K562 (cell line): ENCODE measurements at regions not wholly inside any gene's neighbourhood (a gene's known extent, or its start where the extent isn't known, plus 50 kb on each side); places are given as distances from the start of the nearest gene placed in this dataset.

ENCODE experiments used
- ATAC-seq: fragments of 200-7000 bp; cut with Tn5 transposase; 3 replicates; pipeline ENCODE4 v1.9.1; 2020; ENCODE audit warnings: moderate library complexity
- BruUV-seq: library from RNA; stranded (reverse); fragments of 400-500 nt; replicated peaks from 2 replicates; lab custom pipeline; 2021; lab: Mats Ljungman, UMichigan
- CTCF ChIA-PET: fragments of 300-600 bp; formaldehyde crosslinking; extraction: SDS; loops from one replicate; lab custom pipeline; 2021; ENCODE audit warnings: low intra/inter-chr PET ratio; lab: Yijun Ruan, JAX
- POLR2A ChIA-PET: fragments of 300-600, 350-650 bp; sonication (Branson Sonifier 250); formaldehyde crosslinking; extraction: SDS; loops from one replicate; lab custom pipeline; 2021; ENCODE audit warnings: antibody characterized with exemption, inconsistent platforms; lab: Yijun Ruan, JAX
- DNase-seq, 4 experiments: peaks; one replicate each; pipeline versions ENCODE4 v3.0.0 to v3.0.0-alpha.2; 2011 to 2018; ENCODE audit warnings: low spot score in 3 of 4, mixed read lengths in 3 of 4; ENCODE audit errors: extremely low read depth in 1 of 4
- FAIRE-seq: peaks from 2 replicates; lab custom pipeline; 2011; peaks lifted over from hg19 to GRCh38; lab: Jason Lieb, UNC
- H2AFZ ChIP-seq: 2 replicates; pipeline ENCODE4 v1.6.0; 2011; ENCODE audit warnings: low read depth, low read length, control low read depth, inconsistent platforms
- H3K27ac ChIP-seq: fragments of 200-600 bp; 3 replicates; pipeline ENCODE4 v1.8.0; 2011; ENCODE audit warnings: low read depth, mild to moderate bottlenecking, control low read depth, inconsistent platforms, low read length, moderate library complexity, mixed read lengths; ENCODE audit errors: extremely low read depth
- H3K27me3 ChIP-seq, 2 experiments: fragments of 300-600 bp in 1 of 2; 2 replicates in 1 of 2; 3 replicates in 1 of 2; pipeline versions ENCODE4 v1.6.0 to v1.8.0; 2011; ENCODE audit warnings: inconsistent platforms in 2 of 2, low read length in 2 of 2, mild to moderate bottlenecking in 1 of 2, mixed read lengths in 1 of 2, moderate library complexity in 1 of 2; ENCODE audit not compliant: control insufficient read depth in 2 of 2, insufficient read depth in 2 of 2
- H3K36me3 ChIP-seq: fragments of 300-600 bp; 3 replicates; pipeline ENCODE4 v1.8.0; 2011; ENCODE audit warnings: mild to moderate bottlenecking, low read length, inconsistent platforms; ENCODE audit not compliant: control insufficient read depth, insufficient read depth
- H3K4me1 ChIP-seq, 2 experiments: fragments of 200-600 bp in 1 of 2; replicated peaks in 1 of 2; 2 replicates in 1 of 2; 3 replicates in 1 of 2; pipeline versions ENCODE4 v1.5.1 to v1.8.0; 2011; ENCODE audit warnings: inconsistent platforms in 2 of 2, low read length in 2 of 2, mild to moderate bottlenecking in 1 of 2, mixed read lengths in 1 of 2, moderate library complexity in 1 of 2; ENCODE audit not compliant: control insufficient read depth in 2 of 2, insufficient read depth in 2 of 2
- H3K4me2 ChIP-seq: 2 replicates; pipeline ENCODE4 v1.6.1; 2011; ENCODE audit warnings: low read length, control low read depth, inconsistent platforms, mixed read lengths; ENCODE audit not compliant: insufficient read depth
- H3K4me3 ChIP-seq: fragments of 200-600 bp; sonication (generic), shearing (Covaris generic); 2 replicates; pipeline ENCODE4 v1.5.1; 2016; ENCODE audit warnings: control low read depth, inconsistent platforms
- H3K79me2 ChIP-seq: fragments of 200-600 bp; 3 replicates; pipeline ENCODE4 v1.8.0; 2011; ENCODE audit warnings: low read length, inconsistent platforms; ENCODE audit not compliant: control insufficient read depth, insufficient read depth
- H3K9ac ChIP-seq, 2 experiments: 2 replicates each; pipeline versions ENCODE4 v1.6.0 to v1.6.1; 2011; ENCODE audit warnings: low read depth in 2 of 2, low read length in 2 of 2, control low read depth in 1 of 2, inconsistent platforms in 1 of 2, mild to moderate bottlenecking in 1 of 2, mixed read lengths in 1 of 2; ENCODE audit not compliant: insufficient read depth in 1 of 2
- H3K9me1 ChIP-seq: one replicate; pipeline ENCODE4 v1.6.0; 2011; ENCODE audit warnings: inconsistent platforms, mild to moderate bottlenecking, low read length, moderate library complexity; ENCODE audit not compliant: control insufficient read depth, insufficient read depth
- H3K9me3 ChIP-seq: replicated peaks from 2 replicates; pipeline ENCODE4 v1.5.1; 2011; ENCODE audit warnings: low read depth, low read length, inconsistent platforms; ENCODE audit not compliant: control insufficient read depth, insufficient read depth
- H4K20me1 ChIP-seq: replicated peaks from 2 replicates; pipeline ENCODE4 v1.6.1; 2011; ENCODE audit warnings: low read length, inconsistent platforms, mixed read lengths; ENCODE audit not compliant: control insufficient read depth, insufficient read depth
- CHD4 ChIP-seq: fragments of 200-600 bp; sonication (generic); IDR thresholded peaks from 3 replicates; pipeline ENCODE4 v1.6.1; 2012; ENCODE audit warnings: low read depth, mild to moderate bottlenecking, mixed read lengths, low read length, inconsistent platforms; ENCODE audit not compliant: insufficient read depth, insufficient replicate concordance, poor library complexity, severe bottlenecking
- EWSR1 ChIP-seq: fragments of 450-650 bp; IDR thresholded peaks from 2 replicates; pipeline ENCODE4 v1.6.1; 2018; ENCODE audit warnings: borderline replicate concordance, mild to moderate bottlenecking, low read depth, moderate library complexity; ENCODE audit not compliant: partially characterized antibody
- HMBOX1 ChIP-seq: sonication (generic); IDR thresholded peaks from 2 replicates; pipeline ENCODE4 v1.6.1; 2016
- HMG20A ChIP-seq: fragments of 450-650 bp; formaldehyde crosslinking; conservative IDR thresholded peaks from 2 replicates; pipeline ENCODE4 v1.4.0; 2020; ENCODE audit warnings: mild to moderate bottlenecking, mixed read lengths
- L3MBTL2 ChIP-seq: fragments of 450-650 bp; IDR thresholded peaks from 2 replicates; pipeline ENCODE4 v1.6.1; 2016; ENCODE audit warnings: mild to moderate bottlenecking, moderate library complexity
- MEF2A ChIP-seq: IDR thresholded peaks from 2 replicates; pipeline ENCODE4 v1.6.1; 2011; ENCODE audit warnings: low read depth, mild to moderate bottlenecking, low read length, moderate library complexity; ENCODE audit not compliant: control insufficient read depth
- MTA1 ChIP-seq: fragments of 450-650 bp; IDR thresholded peaks from 2 replicates; pipeline ENCODE4 v1.6.1; 2017; ENCODE audit warnings: borderline replicate concordance
- NRF1 ChIP-seq, 2 experiments: fragments of 450-650 bp; IDR thresholded peaks in 1 of 2; conservative IDR thresholded peaks in 1 of 2; 2 replicates each; pipeline ENCODE4 v1.6.1; 2014; ENCODE audit warnings: mild to moderate bottlenecking in 2 of 2
- OTX1 ChIP-seq: fragments of 450-650 bp; formaldehyde crosslinking; IDR thresholded peaks from 2 replicates; pipeline ENCODE4 v1.4.0; 2022; ENCODE audit warnings: mild to moderate bottlenecking
- SMAD1 ChIP-seq: fragments of 150-350 bp; IDR thresholded peaks from 2 replicates; pipeline ENCODE4 v1.6.1; 2014; ENCODE audit warnings: low read length, low read depth; ENCODE audit not compliant: partially characterized antibody
- SNAPC5 ChIP-seq: fragments of 250-450 bp; sonication (Bioruptor Pico); IDR thresholded peaks from 2 replicates; pipeline ENCODE4 v1.8.0; 2021; ENCODE audit warnings: moderate library complexity, mild to moderate bottlenecking, inconsistent platforms
- TEAD2 ChIP-seq: fragments of 450-650 bp; IDR thresholded peaks from 2 replicates; pipeline ENCODE4 v1.6.1; 2016; ENCODE audit warnings: missing genetic modification characterization, control low read depth, missing compliant biosample characterization
- THRAP3 ChIP-seq: fragments of 450-650 bp; IDR thresholded peaks from 2 replicates; pipeline ENCODE4 v1.6.1; 2016; ENCODE audit warnings: mild to moderate bottlenecking, inconsistent platforms, borderline replicate concordance
- ZBTB9 ChIP-seq: fragments of 450-650 bp; formaldehyde crosslinking; IDR thresholded peaks from 2 replicates; pipeline ENCODE4 v1.4.0; 2020; ENCODE audit warnings: mild to moderate bottlenecking, moderate library complexity
- WGBS: fragments of 100-300 bp; shearing (Covaris generic); methylation state at CpG from one replicate; pipeline ENCODE4 v1.1.6; 2016; ENCODE audit warnings: low coverage, mixed read lengths; ENCODE audit not compliant: insufficient coverage; ENCODE audit errors: missing lambda C conversion rate; 5-methylcytosine and 5-hydroxymethylcytosine counted together
- in situ Hi-C: fragments of 300-500 bp; cut with MboI; formaldehyde crosslinking; loops from 4 replicates; pipeline ENCODE4 v1.15.0; 2018; ENCODE audit warnings: inconsistent platforms, mixed read lengths
- intact Hi-C: fragments of 100-400 bp; cut with micrococcal nuclease; formaldehyde crosslinking; loops from 2 replicates; pipeline ENCODE4 v1.14.2; 2022

GRCh38 chr4:149211876-149212275 is 603.8 kb downstream of the IQCM start:
- no TSS peak for BruUV-seq
- TF ChIP-seq SMAD1 = no peak
- no peak for TF ChIP-seq TEAD2 (tag)
- TF ChIP-seq SNAPC5 (CRISPR knock-in tag) = no peak
- no peak for TF ChIP-seq CHD4
- TF ChIP-seq L3MBTL2 = no peak
- Histone ChIP-seq H2AFZ (no peak overlapping the region), H3K36me3 (no peaks in the 10 kb centered on the region), H3K9ac (no peak overlapping the region), H3K9me1 (no peaks in the 10 kb centered on the region), H3K79me2 (no peaks in the 10 kb centered on the region), H3K9me3 (no peaks in the 10 kb centered on the region), H3K27ac (no peak overlapping the region), H3K4me2 (no peak overlapping the region), H4K20me1 (no peaks in the 10 kb centered on the region), H3K4me1 (no peaks in the 10 kb centered on the region), H3K4me3 (no peak overlapping the region), H3K27me3 (no peaks in the 10 kb centered on the region)
- POLR2A ChIA-PET = no interaction called here
- WGBS = 0% methylated on average over 1 of the region's 1 CpG
- in situ Hi-C loops = no loop called here
- ATAC-seq (no peak), DNase-seq (no peak), FAIRE-seq (no peak)
- intact Hi-C loops = no loop called here
- CTCF ChIA-PET = no interaction called here

GRCh38 chr4:149203256-149204001 is 612.2 kb downstream of the IQCM start:
- H2AFZ ChIP-seq = no peak overlapping the region
- DNase-seq = no peak
- ATAC-seq = no peak
- H3K36me3 ChIP-seq = no peaks in the 10 kb centered on the region
- in situ Hi-C loops (no loop called here), intact Hi-C loops (no loop called here)
- H3K9me3 ChIP-seq = no peaks in the 10 kb centered on the region
- FAIRE-seq = no peak
- BruUV-seq = no TSS peak
- H3K27ac ChIP-seq = no peak overlapping the region
- H3K9ac ChIP-seq = no peak overlapping the region
- H3K79me2 ChIP-seq = no peaks in the 10 kb centered on the region
- ChIA-PET POLR2A (no interaction called here), CTCF (no interaction called here)
- no peak overlapping the region for H3K4me2 ChIP-seq
- WGBS = 0% methylated on average over 4 of the region's 4 CpGs
- H3K9me1 ChIP-seq = no peaks in the 10 kb centered on the region
- no peaks in the 10 kb centered on the region for H3K4me1 ChIP-seq
- H3K27me3 ChIP-seq = no peaks in the 10 kb centered on the region
- H4K20me1 ChIP-seq = no peaks in the 10 kb centered on the region
- H3K4me3 ChIP-seq = no peak overlapping the region
- TF ChIP-seq EWSR1 (no peak), HMBOX1 (no peak), NRF1 (conservative IDR thresholded peaks at IDR 0.05 in 1 of 2, IDR thresholded peaks at IDR 0.05 in 1 of 2) (no peak), MEF2A (no peak), MTA1 (no peak), ZBTB9 (no peak), HMG20A (CRISPR knock-in tag) (no peak), THRAP3 (no peak), OTX1 (no peak)
